Nephron progenitor cell (in vitro differentiated cells): ENCODE measurements at regions not wholly inside any gene's neighbourhood (a gene's known extent, or its start where the extent isn't known, plus 50 kb on each side); places are given as distances from the start of the nearest gene placed in this dataset.

Experiments used
- DNase-seq: peaks from one replicate; pipeline ENCODE4 v3.0.0; 2021
- H3K27ac Mint-ChIP-seq: 2 replicates; pipeline ENCODE4 v1.8.0; 2021; ENCODE audit warnings: mild to moderate bottlenecking, moderate library complexity, mixed read lengths
- H3K27me3 Mint-ChIP-seq: 2 replicates; pipeline ENCODE4 v1.8.0; 2021; ENCODE audit warnings: mild to moderate bottlenecking, low read depth, mixed read lengths; ENCODE audit not compliant: poor library complexity
- H3K36me3 Mint-ChIP-seq: 2 replicates; pipeline ENCODE4 v1.8.0; 2021; ENCODE audit warnings: low read depth, mixed read lengths
- H3K4me1 Mint-ChIP-seq: 2 replicates; pipeline ENCODE4 v1.8.0; 2021; ENCODE audit warnings: mixed read lengths
- H3K4me3 Mint-ChIP-seq: 2 replicates; pipeline ENCODE4 v1.8.0; 2021; ENCODE audit warnings: mild to moderate bottlenecking, moderate library complexity, mixed read lengths
- H3K9me3 Mint-ChIP-seq: 2 replicates; pipeline ENCODE4 v1.8.0; 2021; ENCODE audit warnings: mild to moderate bottlenecking, moderate library complexity, mixed read lengths
- CTCF ChIP-seq: fragments of 200-600 bp; sonication (generic); IDR thresholded peaks from 2 replicates; pipeline ENCODE4 v1.5.0; 2021; ENCODE audit warnings: antibody characterized with exemption

GRCh38 chr2:129772190-129772579 lies 207.3 kb upstream of the RAB6C start:
- Mint-ChIP-seq H3K4me3 (no peak overlapping the region), H3K27ac (no peak overlapping the region), H3K36me3 (no peaks in the 10 kb centered on the region), H3K9me3 (peaks cover 18% of the 10 kb centered on the region), H3K27me3 (peaks cover 9% of the 10 kb centered on the region), H3K4me1 (peaks cover 14% of the 10 kb centered on the region)
- TF ChIP-seq CTCF = no peak
- DNase-seq = no peak

GRCh38 chr2:129775952-129776653 lies 203.4 kb upstream of the RAB6C start:
- Mint-ChIP-seq H3K4me1 (peaks cover 25% of the 10 kb centered on the region), H3K4me3 (no peak overlapping the region), H3K27ac (peak overlapping the region; percentile 19), H3K27me3 (peaks cover 7% of the 10 kb centered on the region), H3K9me3 (peaks cover 18% of the 10 kb centered on the region), H3K36me3 (no peaks in the 10 kb centered on the region)
- TF ChIP-seq CTCF = no peak
- DNase-seq = no peak

- H3K9me3 Mint-ChIP-seq = peaks cover 18% of the 10 kb centered on the region
- no peak for DNase-seq
- H3K36me3 Mint-ChIP-seq = no peaks in the 10 kb centered on the region
- H3K4me3 Mint-ChIP-seq = no peak overlapping the region
- peaks cover 7% of the 10 kb centered on the region for H3K27me3 Mint-ChIP-seq
- H3K27ac Mint-ChIP-seq = no peak overlapping the region
- TF ChIP-seq CTCF = no peak
- peaks cover 34% of the 10 kb centered on the region for H3K4me1 Mint-ChIP-seq
Observed at GRCh38 chr2:129777146-129777545, 202.3 kb upstream of the RAB6C start.

GRCh38 chr2:129777762-129778583 lies 201.5 kb upstream of the RAB6C start:
- H3K27me3 Mint-ChIP-seq = peaks cover 11% of the 10 kb centered on the region
- TF ChIP-seq CTCF = no peak
- H3K4me1 Mint-ChIP-seq = peaks cover 39% of the 10 kb centered on the region
- H3K27ac Mint-ChIP-seq = peak overlapping the region; percentile 49
- peaks cover 11% of the 10 kb centered on the region for H3K9me3 Mint-ChIP-seq
- H3K4me3 Mint-ChIP-seq = no peak overlapping the region
- DNase-seq = no peak
- H3K36me3 Mint-ChIP-seq = no peaks in the 10 kb centered on the region

GRCh38 chr2:129778584-129778877 lies 200.9 kb upstream of the RAB6C start:
- peaks cover 16% of the 10 kb centered on the region for H3K27me3 Mint-ChIP-seq
- no peak overlapping the region for H3K27ac Mint-ChIP-seq
- TF ChIP-seq CTCF = no peak
- H3K36me3 Mint-ChIP-seq = no peaks in the 10 kb centered on the region
- peaks cover 39% of the 10 kb centered on the region for H3K4me1 Mint-ChIP-seq
- DNase-seq = no peak
- peaks cover 11% of the 10 kb centered on the region for H3K9me3 Mint-ChIP-seq
- no peak overlapping the region for H3K4me3 Mint-ChIP-seq
